ENCODE measurements at regions not wholly inside any gene's neighbourhood (a gene's known extent, or its start where the extent isn't known, plus 50 kb on each side); places are given as distances from the start of the nearest gene placed in this dataset.

- TF ChIP-seq EZH2phosphoT487 (IDR thresholded peaks at IDR 0.05; ENCODE audit: insufficient read depth, low read depth) (no peak), EZH2 (IDR thresholded peaks at IDR 0.05; ENCODE audit: insufficient read depth, poor library complexity, severe bottlenecking) (no peak)
These were observed 133.1 kb downstream of the MTNR1A start for GRCh38 chr4:186422296-186422695.
